Osteoblast (primary cell): ENCODE measurements at regions not wholly inside any gene's neighbourhood (a gene's known extent, or its start where the extent isn't known, plus 50 kb on each side); places are given as distances from the start of the nearest gene placed in this dataset.
"Not testable (repeated sequence)": the region's sequence is repeated elsewhere in the genome, so short reads cannot be mapped to it uniquely, and the experiment has no call there.

Experiments used
- DNase-seq: peaks from one replicate; pipeline ENCODE4 v3.0.0; 2011; ENCODE audit warnings: low spot score, mixed read lengths; ENCODE audit not compliant: insufficient read length; ENCODE audit errors: missing footprints
- H2AFZ ChIP-seq: 2 replicates; pipeline ENCODE4 v1.6.0; 2011; ENCODE audit warnings: mild to moderate bottlenecking, low read length
- H3K27ac ChIP-seq: 2 replicates; pipeline ENCODE4 v1.5.1; 2011; ENCODE audit warnings: mild to moderate bottlenecking, low read depth, low read length, moderate library complexity
- H3K27me3 ChIP-seq: 2 replicates; pipeline ENCODE4 v1.6.0; 2012; ENCODE audit warnings: mild to moderate bottlenecking, control low read depth, inconsistent platforms, low read length, moderate library complexity; ENCODE audit not compliant: insufficient read depth
- H3K36me3 ChIP-seq: 2 replicates; pipeline ENCODE4 v1.5.1; 2011; ENCODE audit warnings: mild to moderate bottlenecking, low read length, control low read depth, moderate library complexity; ENCODE audit not compliant: insufficient read depth
- H3K4me1 ChIP-seq: 2 replicates; pipeline ENCODE4 v1.5.1; 2011; ENCODE audit warnings: mild to moderate bottlenecking, low read length, control low read depth, moderate library complexity; ENCODE audit not compliant: insufficient read depth
- H3K4me2 ChIP-seq: 2 replicates; pipeline ENCODE4 v1.6.0; 2011; ENCODE audit warnings: mild to moderate bottlenecking, low read length; ENCODE audit not compliant: insufficient read depth
- H3K4me3 ChIP-seq: fragments of 200-600 bp; sonication (generic); 3 replicates; pipeline ENCODE4 v1.5.1; 2012; ENCODE audit warnings: mild to moderate bottlenecking, low read length, inconsistent platforms; ENCODE audit not compliant: insufficient read depth
- H3K79me2 ChIP-seq: 2 replicates; pipeline ENCODE4 v1.6.0; 2012; ENCODE audit warnings: mild to moderate bottlenecking, low read length, control low read depth, inconsistent platforms; ENCODE audit not compliant: insufficient read depth
- H3K9me3 ChIP-seq: 2 replicates; pipeline ENCODE4 v1.5.1; 2011; ENCODE audit warnings: low read depth, low read length, control low read depth
- H4K20me1 ChIP-seq: 2 replicates; pipeline ENCODE4 v1.6.0; 2012; ENCODE audit warnings: mild to moderate bottlenecking, low read length, control low read depth; ENCODE audit not compliant: insufficient read depth
- CTCF ChIP-seq: IDR thresholded peaks from 2 replicates; pipeline ENCODE4 v1.5.1; 2011; ENCODE audit warnings: mild to moderate bottlenecking, low read depth, low read length, moderate library complexity; ENCODE audit errors: extremely low read depth

GRCh38 chr4:64643841-64644240 is 234.6 kb upstream of the TECRL start:
- Histone ChIP-seq H3K4me1 (no peaks in the 10 kb centered on the region), H3K79me2 (no peaks in the 10 kb centered on the region), H3K4me3 (no peak overlapping the region), H3K9me3 (peaks cover 3% of the 10 kb centered on the region), H4K20me1 (no peaks in the 10 kb centered on the region), H3K27ac (no peak overlapping the region), H2AFZ (no peak overlapping the region), H3K27me3 (no peaks in the 10 kb centered on the region), H3K4me2 (no peak overlapping the region), H3K36me3 (no peaks in the 10 kb centered on the region)
- TF ChIP-seq CTCF, result no peak
- no peak for DNase-seq

GRCh38 chr4:64642936-64643335 is 233.7 kb upstream of the TECRL start:
- Histone ChIP-seq H2AFZ (no peak overlapping the region), H3K27me3 (no peaks in the 10 kb centered on the region), H3K4me3 (no peak overlapping the region), H3K4me2 (no peak overlapping the region), H3K4me1 (no peaks in the 10 kb centered on the region), H4K20me1 (no peaks in the 10 kb centered on the region), H3K27ac (no peak overlapping the region), H3K79me2 (no peaks in the 10 kb centered on the region), H3K9me3 (no peaks in the 10 kb centered on the region), H3K36me3 (no peaks in the 10 kb centered on the region)
- no peak for DNase-seq
- TF ChIP-seq CTCF, result no peak

DNA sequence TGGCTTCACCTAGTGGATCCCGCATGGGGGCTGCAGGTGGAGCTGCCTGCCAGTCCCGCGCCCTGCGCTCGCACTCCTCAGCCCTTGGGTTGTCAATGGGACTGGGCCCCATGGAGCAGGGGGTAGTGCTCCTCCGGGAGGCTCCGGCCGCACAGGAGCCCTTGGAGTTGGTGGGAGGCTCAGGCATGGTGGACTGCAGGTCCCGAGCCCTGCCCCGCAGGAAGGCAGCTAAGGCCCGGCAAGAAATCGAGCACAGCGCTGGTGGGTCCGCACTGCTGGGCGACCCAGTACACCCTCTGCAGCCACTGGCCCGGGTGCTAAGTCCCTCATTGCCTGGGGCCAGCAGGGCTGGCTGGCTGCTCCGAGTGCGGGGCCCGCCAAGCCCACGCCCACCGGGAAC is 231.2 kb upstream of the TECRL start:
- H3K9me3 ChIP-seq, H3K4me1 ChIP-seq, H3K27ac ChIP-seq, H2AFZ ChIP-seq, H3K36me3 ChIP-seq, H3K79me2 ChIP-seq, H3K4me3 ChIP-seq, H3K4me2 ChIP-seq, H3K27me3 ChIP-seq, DNase-seq, H4K20me1 ChIP-seq: not testable (repeated sequence)

DNA sequence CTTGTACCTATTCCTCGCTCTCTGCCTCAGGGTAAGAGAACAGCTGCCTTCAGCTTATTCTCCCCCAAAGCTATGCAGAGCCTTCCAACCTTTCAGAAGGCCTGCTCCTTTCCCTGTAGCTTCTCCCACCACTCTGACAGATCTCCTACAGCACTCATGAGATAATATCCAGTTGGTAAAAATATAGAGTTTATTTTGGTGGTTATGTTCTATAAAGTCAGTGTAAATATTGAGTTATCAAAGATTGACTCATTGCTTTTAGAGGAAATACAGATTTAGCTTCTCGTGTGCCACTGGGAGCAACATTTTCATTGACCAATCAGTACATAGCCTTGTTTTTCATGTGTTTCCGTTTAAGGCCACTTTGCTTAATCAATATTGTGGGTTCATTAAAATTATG is 216.2 kb upstream of the TECRL start:
- H3K36me3 ChIP-seq, result no peaks in the 10 kb centered on the region
- TF ChIP-seq CTCF, result no peak

GRCh38 chr4:64617800-64618199 is 208.6 kb upstream of the TECRL start:
- no peak for DNase-seq
- Histone ChIP-seq H3K27me3 (no peaks in the 10 kb centered on the region), H2AFZ (no peak overlapping the region), H3K4me3 (no peak overlapping the region), H3K36me3 (no peaks in the 10 kb centered on the region), H4K20me1 (no peaks in the 10 kb centered on the region), H3K9me3 (no peaks in the 10 kb centered on the region), H3K4me1 (no peaks in the 10 kb centered on the region), H3K79me2 (no peaks in the 10 kb centered on the region), H3K27ac (no peak overlapping the region), H3K4me2 (no peak overlapping the region)
- TF ChIP-seq CTCF, result no peak

More for the DNA sequence above, 216.2 kb upstream of the TECRL start:
- H3K9me3 ChIP-seq, result no peaks in the 10 kb centered on the region
- H3K27ac ChIP-seq, result no peak overlapping the region
- no peak overlapping the region for H3K4me2 ChIP-seq
- no peaks in the 10 kb centered on the region for H3K79me2 ChIP-seq
- no peak for DNase-seq
- H2AFZ ChIP-seq, result no peak overlapping the region
- no peaks in the 10 kb centered on the region for H4K20me1 ChIP-seq
- H3K4me1 ChIP-seq, result no peaks in the 10 kb centered on the region
- H3K27me3 ChIP-seq, result no peaks in the 10 kb centered on the region
- H3K4me3 ChIP-seq, result no peak overlapping the region
